Astrocyte of the cerebellum (primary cell): ENCODE measurements at regions not wholly inside any gene's neighbourhood (a gene's known extent, or its start where the extent isn't known, plus 50 kb on each side); places are given as distances from the start of the nearest gene placed in this dataset.
"Not testable (repeated sequence)": the region's sequence is repeated elsewhere in the genome, so short reads cannot be mapped to it uniquely, and the experiment has no call there.

Source experiments
- DNase-seq: peaks from one replicate; pipeline ENCODE4 v3.0.0-alpha.2; 2011; ENCODE audit warnings: low read depth
- H3K4me3 ChIP-seq: 2 replicates; pipeline ENCODE4 v1.5.1; 2011; ENCODE audit warnings: mild to moderate bottlenecking, low read depth, low read length, moderate library complexity
- in situ Hi-C: cut with HindIII; loops from 2 replicates; pipeline ENCODE4 v1.10.0; 2017; ENCODE audit warnings: low sequenced_read_pairs
- TF ChIP-seq, protein P1 (sequence below): IDR thresholded peaks from 2 replicates; pipeline ENCODE4 v1.5.1; 2012; ENCODE audit warnings: low read length, low read depth, moderate library complexity, mild to moderate bottlenecking; ENCODE audit errors: missing control alignments

DNA sequence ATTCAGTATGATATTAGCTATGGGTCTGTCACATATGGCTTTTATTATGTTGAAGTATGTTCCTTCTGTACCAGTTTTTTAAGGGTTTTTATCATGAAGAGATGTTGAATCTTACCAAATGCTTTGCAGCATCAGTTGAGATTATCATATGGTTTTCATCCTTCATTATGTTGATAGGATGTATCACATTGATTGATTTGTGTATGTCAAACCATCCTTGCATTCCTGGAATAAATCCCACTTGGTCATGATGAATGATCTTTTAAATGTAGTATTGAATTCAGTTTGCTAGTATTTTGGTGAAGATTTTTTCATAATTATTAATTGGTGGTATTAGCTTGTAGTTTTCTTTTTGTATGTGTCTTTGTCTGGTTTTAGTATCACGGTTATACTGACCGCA lies 185.9 kb downstream of the MBL2 start:
- in situ Hi-C loops = no loop called here
- DNase-seq = no peak

GRCh38 chr10:52597189-52597863 lies 175.3 kb downstream of the MBL2 start:
- in situ Hi-C loops = loop anchor here (5.0 kb wide), 1 partner anchor 55 kb away; no protein-coding TSS in a partner anchor
- DNase-seq = no peak
- H3K4me3 ChIP-seq = no peak overlapping the region
- TF ChIP-seq, protein P1, sequence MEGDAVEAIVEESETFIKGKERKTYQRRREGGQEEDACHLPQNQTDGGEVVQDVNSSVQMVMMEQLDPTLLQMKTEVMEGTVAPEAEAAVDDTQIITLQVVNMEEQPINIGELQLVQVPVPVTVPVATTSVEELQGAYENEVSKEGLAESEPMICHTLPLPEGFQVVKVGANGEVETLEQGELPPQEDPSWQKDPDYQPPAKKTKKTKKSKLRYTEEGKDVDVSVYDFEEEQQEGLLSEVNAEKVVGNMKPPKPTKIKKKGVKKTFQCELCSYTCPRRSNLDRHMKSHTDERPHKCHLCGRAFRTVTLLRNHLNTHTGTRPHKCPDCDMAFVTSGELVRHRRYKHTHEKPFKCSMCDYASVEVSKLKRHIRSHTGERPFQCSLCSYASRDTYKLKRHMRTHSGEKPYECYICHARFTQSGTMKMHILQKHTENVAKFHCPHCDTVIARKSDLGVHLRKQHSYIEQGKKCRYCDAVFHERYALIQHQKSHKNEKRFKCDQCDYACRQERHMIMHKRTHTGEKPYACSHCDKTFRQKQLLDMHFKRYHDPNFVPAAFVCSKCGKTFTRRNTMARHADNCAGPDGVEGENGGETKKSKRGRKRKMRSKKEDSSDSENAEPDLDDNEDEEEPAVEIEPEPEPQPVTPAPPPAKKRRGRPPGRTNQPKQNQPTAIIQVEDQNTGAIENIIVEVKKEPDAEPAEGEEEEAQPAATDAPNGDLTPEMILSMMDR = no peak

More for the DNA sequence above, 185.9 kb downstream of the MBL2 start:
- TF ChIP-seq, protein P1 = no peak
- H3K4me3 ChIP-seq = no peak overlapping the region

- in situ Hi-C loops = loop anchor here (5.0 kb wide), 1 partner anchor 57 kb away; no protein-coding TSS in a partner anchor
- no peak for DNase-seq
- H3K4me3 ChIP-seq = no peak overlapping the region
- TF ChIP-seq, protein P1 = no peak
Measured at GRCh38 chr10:52598936-52599335, 173.6 kb downstream of the MBL2 start.

DNA sequence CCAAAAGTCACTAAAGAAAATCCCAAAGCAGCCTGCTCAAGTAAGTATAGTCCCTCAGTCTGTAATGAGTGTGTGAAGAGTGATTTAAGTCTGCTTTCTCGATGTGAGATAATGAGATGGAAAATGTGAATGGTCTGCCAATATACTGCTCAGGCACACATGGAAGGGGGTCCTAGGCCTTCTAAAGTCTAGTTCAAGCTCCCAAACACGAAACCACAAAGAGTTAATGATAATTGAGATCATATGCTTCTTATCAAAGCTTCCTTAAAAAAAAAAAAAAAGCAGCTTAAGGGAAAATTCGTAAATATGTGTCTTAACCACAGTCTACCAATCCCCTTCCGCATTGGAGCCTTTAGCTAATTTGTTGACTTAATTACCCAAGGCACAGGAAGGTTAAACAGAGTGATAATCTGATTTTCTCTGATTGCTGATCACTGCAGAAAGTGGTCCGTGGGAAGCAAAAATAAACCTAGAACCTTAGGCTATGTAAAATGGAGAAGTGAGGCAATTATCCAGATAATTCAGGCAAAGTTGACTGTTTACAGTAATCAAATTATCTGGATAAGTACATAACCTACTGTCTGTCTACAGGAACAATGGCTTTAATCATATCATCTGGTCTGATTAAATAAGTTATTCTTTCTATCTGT lies 172.9 kb downstream of the MBL2 start:
- no peak for DNase-seq
- TF ChIP-seq, protein P1 = no peak
- no peak overlapping the region for H3K4me3 ChIP-seq
- in situ Hi-C loops = loop anchor here (5.0 kb wide), 1 partner anchor 57 kb away; no protein-coding TSS in a partner anchor

GRCh38 chr10:52604131-52604530 lies 168.5 kb downstream of the MBL2 start:
- H3K4me3 ChIP-seq, DNase-seq, in situ Hi-C loops: not testable (repeated sequence)

DNA sequence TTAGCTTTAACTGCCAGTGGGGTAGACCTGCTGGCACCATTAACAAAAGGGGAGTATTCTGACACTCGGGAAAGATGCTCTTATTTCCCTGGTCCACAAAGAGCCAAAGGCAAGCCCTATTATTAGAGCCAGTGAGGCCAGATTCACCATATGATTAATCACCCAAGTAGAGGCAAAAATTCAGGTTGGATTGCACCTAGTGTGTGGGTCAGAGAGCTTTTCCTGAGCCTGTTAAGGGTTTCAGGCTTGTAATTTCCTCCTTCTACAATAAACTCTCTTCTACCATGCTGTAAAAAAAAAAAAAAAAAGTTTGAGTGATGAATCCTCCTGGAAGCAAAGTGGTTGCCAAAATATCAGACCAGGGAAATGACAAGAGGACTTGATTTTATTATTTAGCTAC lies 163.5 kb downstream of the MBL2 start:
- TF ChIP-seq, protein P1 = no peak
- no peak overlapping the region for H3K4me3 ChIP-seq
- DNase-seq = no peak
- in situ Hi-C loops = no loop called here

DNA sequence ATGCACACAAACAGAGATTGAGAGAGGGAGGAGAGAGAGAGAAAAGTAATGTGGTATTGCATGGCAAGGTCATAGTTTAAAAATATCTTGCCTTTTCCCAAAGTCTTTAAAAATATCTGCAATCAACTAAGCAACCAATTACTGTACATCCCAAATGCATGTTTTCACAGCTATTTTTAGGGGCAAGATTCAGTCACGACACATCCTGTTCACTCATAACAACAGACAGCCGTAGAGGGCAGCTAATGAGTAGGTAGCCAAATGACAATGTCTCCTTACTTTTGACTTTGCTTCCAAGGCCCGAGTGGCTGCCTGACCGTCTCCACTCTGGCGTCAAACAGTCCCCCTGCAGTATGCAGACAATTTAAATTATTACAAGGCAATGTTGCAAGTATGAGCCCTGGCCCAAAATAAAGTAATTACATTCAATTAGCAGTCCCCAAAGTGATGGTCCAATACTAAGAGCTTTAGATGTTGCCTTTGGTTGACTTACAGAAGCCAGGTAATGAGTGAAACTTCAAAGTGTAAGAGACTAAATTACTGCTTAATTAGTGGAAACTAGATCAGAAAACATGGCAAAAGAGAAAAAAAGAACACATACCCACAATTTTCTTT lies 162.9 kb downstream of the MBL2 start:
- TF ChIP-seq, protein P1 = no peak
- no peak for DNase-seq

More for the DNA sequence above, 162.9 kb downstream of the MBL2 start:
- H3K4me3 ChIP-seq = no peak overlapping the region
- in situ Hi-C loops = no loop called here
